ENCODE measurements at regions not wholly inside any gene's neighbourhood (a gene's known extent, or its start where the extent isn't known, plus 50 kb on each side); places are given as distances from the start of the nearest gene placed in this dataset.

GRCh38 chr1:83098131-83098530 is 900.8 kb downstream of the TTLL7 start:
- TF ChIP-seq POLR2A (IDR thresholded peaks at IDR 0.05; ENCODE audit: low read depth, low read length) = no peak
- TF ChIP-seq CHD1 (IDR thresholded peaks at IDR 0.05; ENCODE audit: low read depth, low read length) = no peak
- no peak for TF ChIP-seq MAFK (IDR thresholded peaks at IDR 0.05; ENCODE audit: low read depth, low read length)
- no peak for TF ChIP-seq SMC3 (IDR thresholded peaks at IDR 0.05; ENCODE audit: low read depth, low read length)
- no peak for TF ChIP-seq CTCF (conservative IDR thresholded peaks at IDR 0.05; ENCODE audit: low read depth, low read length)
- TF ChIP-seq NFE2L2 (IDR thresholded peaks at IDR 0.05; ENCODE audit: low read depth, low read length) = no peak
- no peak for TF ChIP-seq RCOR1 (IDR thresholded peaks at IDR 0.05; ENCODE audit: insufficient replicate concordance, low read length)
- TF ChIP-seq CEBPB (IDR thresholded peaks at IDR 0.05; ENCODE audit: low read depth, low read length) = no peak
- no peak for TF ChIP-seq RAD21 (IDR thresholded peaks at IDR 0.05; ENCODE audit: low read length)
- no peak for TF ChIP-seq USF2 (IDR thresholded peaks at IDR 0.05; ENCODE audit: low read depth, low read length)
- no peak for TF ChIP-seq MAZ (IDR thresholded peaks at IDR 0.05; ENCODE audit: borderline replicate concordance, low read depth, low read length)
- no peak for TF ChIP-seq ELK1 (IDR thresholded peaks at IDR 0.05; ENCODE audit: borderline replicate concordance, low read depth, low read length)
- no peak for TF ChIP-seq BHLHE40 (IDR thresholded peaks at IDR 0.05; ENCODE audit: low read depth, low read length)
- TF ChIP-seq RFX5 (IDR thresholded peaks at IDR 0.05; ENCODE audit: low read depth, low read length) = no peak
- no peak for TF ChIP-seq FOS (IDR thresholded peaks at IDR 0.05; ENCODE audit: low read depth, low read length)
- ChIA-PET CTCF (no interaction called here), POLR2A (ENCODE audit: unreplicated experiment) (no interaction called here)
- Histone ChIP-seq H4K5ac (ENCODE audit: low read depth, low read length) (no peak overlapping the region), H3K9me3 (ENCODE audit: control insufficient read depth, insufficient read depth, low read length) (peaks cover 7% of the 10 kb centered on the region; the same call in 1 of the 2 replicates), H3K27me3 (ENCODE audit: control insufficient read depth, insufficient read depth, low read length) (no peaks in the 10 kb centered on the region), H3K18ac (ENCODE audit: low read depth, low read length) (no peak overlapping the region), H3K4ac (ENCODE audit: low read depth, low read length) (no peak overlapping the region), H3K36me3 (ENCODE audit: control insufficient read depth, insufficient read depth, low read length) (no peaks in the 10 kb centered on the region), H2AK5ac (ENCODE audit: low read depth, low read length) (no peak overlapping the region), H3K9me1 (ENCODE audit: insufficient read depth, low read length) (no peaks in the 10 kb centered on the region), H3K4me1 (ENCODE audit: control insufficient read depth, insufficient read depth, low read length) (no peaks in the 10 kb centered on the region), H2AK9ac (replicated peaks; ENCODE audit: low read depth, low read length, poor library complexity) (no peak overlapping the region), H3K27ac (ENCODE audit: insufficient read depth, low read length) (no peak overlapping the region), H4K20me1 (ENCODE audit: insufficient read depth, low read length) (no peaks in the 10 kb centered on the region), H2BK5ac (ENCODE audit: low read depth, low read length, poor library complexity, severe bottlenecking) (no peak overlapping the region), H4K91ac (ENCODE audit: insufficient read depth, low read depth, low read length) (no peak overlapping the region), H3K4me3 (ENCODE audit: insufficient read depth, low read depth, low read length) (no peak overlapping the region), H2BK20ac (ENCODE audit: low read depth, low read length) (no peak overlapping the region), H2BK15ac (ENCODE audit: low read depth, low read length) (no peak overlapping the region), H3K14ac (replicated peaks; ENCODE audit: low read depth, low read length) (no peak overlapping the region), H2BK120ac (ENCODE audit: low read depth, low read length) (no peak overlapping the region), H3K9ac (ENCODE audit: low read depth, low read length) (no peak overlapping the region), H3K23ac (ENCODE audit: low read depth, low read length) (no peak overlapping the region), H4K8ac (ENCODE audit: low read depth in 2 of 2, low read length in 2 of 2) (no peak overlapping the region), H3K4me2 (ENCODE audit: low read depth, low read length) (no peak overlapping the region), H3K56ac (ENCODE audit: extremely low read depth, insufficient read depth, low read length) (no peak overlapping the region), H2AFZ (replicated peaks; ENCODE audit: low read length, poor library complexity) (no peak overlapping the region), H3K79me1 (ENCODE audit: low read depth in 1 of 2, low read length in 2 of 2) (no peaks in the 10 kb centered on the region)
- DNase-seq (no peak), ATAC-seq (ENCODE audit: low read depth) (no peak)
- 50% methylated on average over 1 of the region's 3 CpGs; no CpG with 5 or more reads in 1 of the 2 experiments for WGBS, 2 experiments (ENCODE audit: extremely low coverage in 2 of 2, insufficient read length in 1 of 2)
- intact Hi-C loops (cut with micrococcal nuclease) (no loop called here), in situ Hi-C loops (cut with MboI; ENCODE audit: low sequenced_read_pairs) (no loop called here), dilution Hi-C loops (cut with HindIII; ENCODE audit: low sequenced_read_pairs, unreplicated experiment) (no loop called here)
- no TSS peak for BruUV-seq (replicated peaks)
